Activated CD4-positive, alpha-beta T cell treated with anti-CD3 and anti-CD28 coated beads, Interleukin-2, amount 50 U/mL, for 4 hours (primary cell): ENCODE measurements at regions not wholly inside any gene's neighbourhood (a gene's known extent, or its start where the extent isn't known, plus 50 kb on each side); places are given as distances from the start of the nearest gene placed in this dataset.
"Not testable (repeated sequence)": the region's sequence is repeated elsewhere in the genome, so short reads cannot be mapped to it uniquely, and the experiment has no call there.

ENCODE experiments used
- DNase-seq, 2 experiments: peaks; one replicate each; pipeline ENCODE4 v3.0.0-alpha.2; 2020

GRCh38 chr11:129639300-129639699 lies 176.3 kb upstream of the TMEM45B start:
- no peak for DNase-seq

GRCh38 chr11:129640671-129641070 lies 175.0 kb upstream of the TMEM45B start:
- DNase-seq: no peak

GRCh38 chr11:129643031-129643721 lies 172.5 kb upstream of the TMEM45B start:
- no peak for DNase-seq

GRCh38 chr11:129644326-129644725 lies 171.3 kb upstream of the TMEM45B start:
- DNase-seq: no peak

- DNase-seq: no peak
Measured at GRCh38 chr11:129645943-129646342, 169.7 kb upstream of the TMEM45B start.

- not testable (repeated sequence) for DNase-seq
Measured at GRCh38 chr11:129650044-129650443, 165.6 kb upstream of the TMEM45B start.

GRCh38 chr11:129652835-129653234 lies 162.8 kb upstream of the TMEM45B start:
- no peak for DNase-seq

GRCh38 chr11:129655247-129655832 lies 160.3 kb upstream of the TMEM45B start:
- DNase-seq: no peak

GRCh38 chr11:129657866-129658525 lies 157.7 kb upstream of the TMEM45B start:
- no peak for DNase-seq

GRCh38 chr11:129658526-129658867 lies 157.2 kb upstream of the TMEM45B start:
- DNase-seq: no peak

GRCh38 chr11:129680907-129681306 lies 134.7 kb upstream of the TMEM45B start:
- no peak for DNase-seq

- no peak for DNase-seq
Measured at GRCh38 chr11:129681344-129682114, 134.1 kb upstream of the TMEM45B start.

- no peak for DNase-seq
Measured at GRCh38 chr11:129686269-129686668, 129.4 kb upstream of the TMEM45B start.

GRCh38 chr11:129691142-129691541 lies 124.5 kb upstream of the TMEM45B start:
- no peak for DNase-seq

GRCh38 chr11:129694538-129694937 lies 121.1 kb upstream of the TMEM45B start:
- no peak for DNase-seq

GRCh38 chr11:129694966-129695365 lies 120.7 kb upstream of the TMEM45B start:
- no peak for DNase-seq

- peak; percentile 54 to 55 for DNase-seq
Measured at GRCh38 chr11:129695571-129696308, 119.9 kb upstream of the TMEM45B start.

GRCh38 chr11:129696309-129696989 lies 119.2 kb upstream of the TMEM45B start:
- DNase-seq: no peak

- no peak for DNase-seq
Measured at GRCh38 chr11:129698212-129698611, 117.4 kb upstream of the TMEM45B start.

GRCh38 chr11:129699711-129700304 lies 115.8 kb upstream of the TMEM45B start:
- DNase-seq: no peak

GRCh38 chr11:129700701-129701100 lies 114.9 kb upstream of the TMEM45B start:
- no peak for DNase-seq

- DNase-seq: no peak
Measured at GRCh38 chr11:129701706-129702105, 113.9 kb upstream of the TMEM45B start.
